ENCODE measurements at regions not wholly inside any gene's neighbourhood (a gene's known extent, or its start where the extent isn't known, plus 50 kb on each side); places are given as distances from the start of the nearest gene placed in this dataset.

GRCh38 chrX:80602036-80602860, 182.0 kb downstream of the TENT5D start:
- no peak for TF ChIP-seq JUND (IDR thresholded peaks at IDR 0.05; ENCODE audit: low read depth)
- in situ Hi-C loops (cut with HindIII; ENCODE audit: low pct_unique_long_range_greater_than_20kb, low sequenced_read_pairs) = no loop called here
- DNase-seq (ENCODE audit: low read depth in 1 of 2, low spot score in 1 of 2) = no peak

Measured in T47D (cell line).